Neural progenitor cell (in vitro differentiated cells): ENCODE measurements at regions not wholly inside any gene's neighbourhood (a gene's known extent, or its start where the extent isn't known, plus 50 kb on each side); places are given as distances from the start of the nearest gene placed in this dataset.
A peak's percentile ranks its signal among the peaks of the same experiment; 100 is the strongest.
"Not testable (repeated sequence)": the region's sequence is repeated elsewhere in the genome, so short reads cannot be mapped to it uniquely, and the experiment has no call there.

Experiments
- DNase-seq: peaks from one replicate; pipeline ENCODE4 v3.0.0-alpha.2; 2016; ENCODE audit warnings: low spot score
- H2AFZ ChIP-seq: fragments of 200-600 bp; sonication (generic); replicated peaks from 2 replicates; pipeline ENCODE4 v1.6.1; 2016; ENCODE audit warnings: antibody characterized with exemption
- H3F3A ChIP-seq: fragments of 200-600 bp; sonication (generic); 2 replicates; pipeline ENCODE4 v1.6.1; 2016; ENCODE audit warnings: antibody characterized with exemption, low read depth
- H3K27ac ChIP-seq: fragments of 200-600 bp; sonication (generic); 2 replicates; pipeline ENCODE4 v1.5.1; 2016; ENCODE audit warnings: mild to moderate bottlenecking
- H3K27me3 ChIP-seq: fragments of 200-600 bp; sonication (generic); 2 replicates; pipeline ENCODE4 v1.6.1; 2016; ENCODE audit warnings: mild to moderate bottlenecking, moderate library complexity
- H3K36me3 ChIP-seq: fragments of 200-600 bp; sonication (generic); 2 replicates; pipeline ENCODE4 v1.5.1; 2016
- H3K4me1 ChIP-seq: fragments of 200-600 bp; sonication (generic); 2 replicates; pipeline ENCODE4 v1.6.1; 2016; ENCODE audit warnings: mixed run types
- H3K4me2 ChIP-seq: fragments of 200-600 bp; sonication (generic); 2 replicates; pipeline ENCODE4 v1.6.1; 2016
- H3K4me3 ChIP-seq: fragments of 200-600 bp; sonication (generic); 2 replicates; pipeline ENCODE4 v1.5.1; 2016
- H3K79me2 ChIP-seq: fragments of 200-600 bp; sonication (generic); 2 replicates; pipeline ENCODE4 v1.6.1; 2016; ENCODE audit warnings: low read depth
- H3K9ac ChIP-seq: fragments of 200-600 bp; sonication (generic); 2 replicates; pipeline ENCODE4 v1.6.1; 2016
- H3K9me3 ChIP-seq: fragments of 200-600 bp; sonication (generic); 2 replicates; pipeline ENCODE4 v1.5.1; 2016; ENCODE audit warnings: low read depth
- H4K20me1 ChIP-seq: fragments of 200-600 bp; sonication (generic); 2 replicates; pipeline ENCODE4 v1.6.1; 2016; ENCODE audit warnings: low read depth
- H3K27ac Mint-ChIP-seq: 3 replicates; pipeline ENCODE4 v1.8.0; 2021; ENCODE audit warnings: mixed read lengths
- H3K27me3 Mint-ChIP-seq: 2 replicates; pipeline ENCODE4 v1.8.0; 2022; ENCODE audit warnings: low read depth, mild to moderate bottlenecking, inconsistent platforms, moderate library complexity, mixed read lengths; ENCODE audit not compliant: insufficient read depth
- H3K36me3 Mint-ChIP-seq: 3 replicates; pipeline ENCODE4 v1.8.0; 2021; ENCODE audit warnings: mixed read lengths
- H3K4me1 Mint-ChIP-seq: 3 replicates; pipeline ENCODE4 v1.8.0; 2021; ENCODE audit warnings: mixed read lengths
- H3K4me3 Mint-ChIP-seq: 3 replicates; pipeline ENCODE4 v1.8.0; 2021; ENCODE audit warnings: mild to moderate bottlenecking, moderate library complexity, mixed read lengths
- H3K9me3 Mint-ChIP-seq: 3 replicates; pipeline ENCODE4 v1.8.0; 2020; ENCODE audit warnings: mixed read lengths
- EZH2 ChIP-seq: fragments of 200-600 bp; sonication (generic); IDR thresholded peaks from 2 replicates; pipeline ENCODE4 v1.6.1; 2017; ENCODE audit warnings: antibody characterized with exemption, mild to moderate bottlenecking, moderate library complexity
- EZH2phosphoT487 ChIP-seq: fragments of 200-600 bp; sonication (generic); IDR thresholded peaks from 2 replicates; pipeline ENCODE4 v1.6.1; 2017; ENCODE audit warnings: antibody characterized with exemption
- TF ChIP-seq, protein P1 (sequence below): fragments of 200-600 bp; sonication (generic); IDR thresholded peaks from 2 replicates; pipeline ENCODE4 v1.5.1; 2017; ENCODE audit warnings: antibody characterized with exemption, mild to moderate bottlenecking

GRCh38 chr4:186392017-186392416 is 126.0 kb downstream of the F11 start:
- no peak overlapping the region for H3K27ac ChIP-seq
- no peak overlapping the region for H2AFZ ChIP-seq
- Mint-ChIP-seq H3K27me3 (peaks cover 2% of the 10 kb centered on the region), H3K9me3 (no peaks in the 10 kb centered on the region), H3K4me3 (no peak overlapping the region), H3K4me1 (no peaks in the 10 kb centered on the region), H3K36me3 (no peaks in the 10 kb centered on the region), H3K27ac (no peak overlapping the region)
- no peaks in the 10 kb centered on the region for H3F3A ChIP-seq
- H4K20me1 ChIP-seq = no peaks in the 10 kb centered on the region
- H3K36me3 ChIP-seq = no peaks in the 10 kb centered on the region
- H3K4me3 ChIP-seq = no peak overlapping the region
- H3K9me3 ChIP-seq = no peaks in the 10 kb centered on the region
- no peaks in the 10 kb centered on the region for H3K27me3 ChIP-seq
- no peak overlapping the region for H3K9ac ChIP-seq
- no peak overlapping the region for H3K4me2 ChIP-seq
- no peaks in the 10 kb centered on the region for H3K79me2 ChIP-seq
- H3K4me1 ChIP-seq = no peaks in the 10 kb centered on the region
- TF ChIP-seq EZH2 = no peak
- no peak for DNase-seq

DNA sequence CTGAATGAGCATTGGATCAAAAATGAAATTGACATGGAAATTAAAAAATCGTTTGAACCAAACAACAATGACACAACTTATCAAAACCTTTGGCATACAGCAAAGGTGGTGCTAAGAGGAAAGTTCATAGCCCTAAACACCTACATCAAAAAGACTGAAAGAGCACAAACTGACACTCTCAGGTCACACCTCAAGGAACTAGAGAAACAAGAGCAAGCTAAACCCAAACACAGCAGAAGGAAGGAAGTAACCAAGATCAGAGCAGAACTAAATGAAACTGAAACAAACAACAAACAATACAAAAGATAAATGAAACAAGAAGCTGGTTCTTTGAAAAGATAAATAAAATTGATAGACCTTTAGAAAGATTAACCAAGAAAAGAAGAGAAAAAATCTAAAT is 118.3 kb downstream of the F11 start:
- not testable (repeated sequence) for H3K27ac Mint-ChIP-seq, H3K27me3 ChIP-seq, H4K20me1 ChIP-seq, H2AFZ ChIP-seq, H3K27ac ChIP-seq, H3K4me1 Mint-ChIP-seq, H3K79me2 ChIP-seq, H3K4me2 ChIP-seq, H3F3A ChIP-seq, H3K4me3 ChIP-seq, H3K9me3 ChIP-seq, DNase-seq, H3K27me3 Mint-ChIP-seq, H3K36me3 Mint-ChIP-seq, H3K36me3 ChIP-seq, H3K9ac ChIP-seq, H3K4me1 ChIP-seq, H3K4me3 Mint-ChIP-seq, H3K9me3 Mint-ChIP-seq

DNA sequence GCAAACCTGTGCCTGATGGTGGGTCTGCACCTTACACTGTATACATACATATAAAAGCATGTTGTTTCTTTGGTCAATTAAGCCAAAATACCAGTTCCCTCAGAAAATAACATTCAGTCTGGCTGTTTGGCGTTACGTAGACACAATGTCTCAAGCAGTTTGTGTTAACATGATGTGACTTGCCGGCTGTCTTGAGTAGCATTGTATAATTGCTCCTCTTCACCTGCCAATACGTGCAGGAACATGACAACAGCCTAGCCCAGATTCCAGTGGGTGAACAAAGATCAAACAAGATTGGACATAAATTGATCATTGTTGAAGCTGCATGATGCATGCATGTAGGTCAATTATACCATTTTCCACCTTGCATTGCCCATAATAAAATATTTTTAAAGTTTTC is 102.3 kb downstream of the F11 start:
- H3K4me3 ChIP-seq = no peak overlapping the region
- no peaks in the 10 kb centered on the region for H3F3A ChIP-seq
- Mint-ChIP-seq H3K9me3 (peaks cover 25% of the 10 kb centered on the region), H3K4me1 (no peaks in the 10 kb centered on the region), H3K27ac (no peak overlapping the region), H3K4me3 (no peak overlapping the region), H3K36me3 (peaks cover 6% of the 10 kb centered on the region), H3K27me3 (no peaks in the 10 kb centered on the region)
- peaks cover 9% of the 10 kb centered on the region for H3K9me3 ChIP-seq
- DNase-seq = no peak
- H4K20me1 ChIP-seq = no peaks in the 10 kb centered on the region
- no peak overlapping the region for H3K4me2 ChIP-seq
- no peaks in the 10 kb centered on the region for H3K4me1 ChIP-seq
- H3K27ac ChIP-seq = no peak overlapping the region
- TF ChIP-seq, protein P1, sequence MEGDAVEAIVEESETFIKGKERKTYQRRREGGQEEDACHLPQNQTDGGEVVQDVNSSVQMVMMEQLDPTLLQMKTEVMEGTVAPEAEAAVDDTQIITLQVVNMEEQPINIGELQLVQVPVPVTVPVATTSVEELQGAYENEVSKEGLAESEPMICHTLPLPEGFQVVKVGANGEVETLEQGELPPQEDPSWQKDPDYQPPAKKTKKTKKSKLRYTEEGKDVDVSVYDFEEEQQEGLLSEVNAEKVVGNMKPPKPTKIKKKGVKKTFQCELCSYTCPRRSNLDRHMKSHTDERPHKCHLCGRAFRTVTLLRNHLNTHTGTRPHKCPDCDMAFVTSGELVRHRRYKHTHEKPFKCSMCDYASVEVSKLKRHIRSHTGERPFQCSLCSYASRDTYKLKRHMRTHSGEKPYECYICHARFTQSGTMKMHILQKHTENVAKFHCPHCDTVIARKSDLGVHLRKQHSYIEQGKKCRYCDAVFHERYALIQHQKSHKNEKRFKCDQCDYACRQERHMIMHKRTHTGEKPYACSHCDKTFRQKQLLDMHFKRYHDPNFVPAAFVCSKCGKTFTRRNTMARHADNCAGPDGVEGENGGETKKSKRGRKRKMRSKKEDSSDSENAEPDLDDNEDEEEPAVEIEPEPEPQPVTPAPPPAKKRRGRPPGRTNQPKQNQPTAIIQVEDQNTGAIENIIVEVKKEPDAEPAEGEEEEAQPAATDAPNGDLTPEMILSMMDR = no peak
- no peak for TF ChIP-seq EZH2phosphoT487
- TF ChIP-seq EZH2 = no peak
- no peak overlapping the region for H3K9ac ChIP-seq
- H3K36me3 ChIP-seq = no peaks in the 10 kb centered on the region
- no peak overlapping the region for H2AFZ ChIP-seq
- H3K27me3 ChIP-seq = no peaks in the 10 kb centered on the region
- H3K79me2 ChIP-seq = no peaks in the 10 kb centered on the region

DNA sequence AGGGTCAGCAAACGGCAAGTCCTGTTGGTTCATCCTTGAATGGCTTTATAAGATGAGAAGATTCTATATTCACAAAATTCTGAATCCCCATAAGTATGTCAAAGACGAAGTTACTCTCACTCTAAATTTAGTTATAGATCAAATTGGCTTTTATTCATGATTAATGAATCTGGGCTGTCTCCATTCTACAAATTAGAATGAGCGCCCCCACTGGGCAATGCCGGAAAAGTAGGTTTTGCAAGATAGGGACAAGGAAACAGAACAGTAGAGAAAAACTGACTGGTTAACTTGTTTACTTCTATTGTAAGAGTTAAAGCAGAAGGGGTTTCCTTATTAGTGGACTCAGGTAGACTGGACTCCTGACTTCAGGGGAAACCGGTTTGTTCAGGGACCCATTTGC is 100.3 kb downstream of the F11 start:
- H3K4me3 Mint-ChIP-seq = no peak overlapping the region
- DNase-seq = no peak
- no peak overlapping the region for H3K27ac Mint-ChIP-seq

More for the DNA sequence above, 100.3 kb downstream of the F11 start:
- Histone ChIP-seq H3K4me3 (no peak overlapping the region), H3K4me1 (no peaks in the 10 kb centered on the region), H3K27me3 (no peaks in the 10 kb centered on the region), H3K4me2 (no peak overlapping the region), H4K20me1 (no peaks in the 10 kb centered on the region), H3K79me2 (no peaks in the 10 kb centered on the region), H3K9ac (no peak overlapping the region), H3K36me3 (no peaks in the 10 kb centered on the region), H3K9me3 (peaks cover 12% of the 10 kb centered on the region), H2AFZ (no peak overlapping the region), H3F3A (no peaks in the 10 kb centered on the region), H3K27ac (no peak overlapping the region)
- H3K4me1 Mint-ChIP-seq = no peaks in the 10 kb centered on the region
- H3K27me3 Mint-ChIP-seq = no peaks in the 10 kb centered on the region
- H3K9me3 Mint-ChIP-seq = peaks cover 28% of the 10 kb centered on the region
- TF ChIP-seq, protein P1 = peak; percentile 21
- TF ChIP-seq EZH2 = no peak
- H3K36me3 Mint-ChIP-seq = peaks cover 6% of the 10 kb centered on the region
